Cardiac fibroblast (primary cell): ENCODE measurements at regions not wholly inside any gene's neighbourhood (a gene's known extent, or its start where the extent isn't known, plus 50 kb on each side); places are given as distances from the start of the nearest gene placed in this dataset.

Experiments used
- DNase-seq, 2 donors: peaks; one replicate each; pipeline versions ENCODE4 v3.0.0 to v3.0.0-alpha.2; 2010; ENCODE audit warnings: low read depth in 2 of 2
- H3K4me3 ChIP-seq, 2 donors: replicated peaks in 1 of 2; 1 replicate in 1 of 2; 2 replicates in 1 of 2; pipeline ENCODE4 v1.5.1; 2011; ENCODE audit warnings: low read depth in 2 of 2, low read length in 2 of 2, mild to moderate bottlenecking in 2 of 2, moderate library complexity in 1 of 2
- CTCF ChIP-seq: IDR thresholded peaks from one replicate; pipeline ENCODE4 v1.5.1; 2011; ENCODE audit warnings: low read depth, mild to moderate bottlenecking, low read length, inconsistent platforms

GRCh38 chr5:61737301-61737963 lies 405.4 kb downstream of the ZSWIM6 start:
- no peak for DNase-seq
- no peak overlapping the region for H3K4me3 ChIP-seq
- TF ChIP-seq CTCF = no peak

- no peak for DNase-seq
- no peak overlapping the region for H3K4me3 ChIP-seq
- TF ChIP-seq CTCF = no peak
Measured at GRCh38 chr5:61737964-61738340, 405.9 kb downstream of the ZSWIM6 start.

GRCh38 chr5:61738446-61738845 lies 406.4 kb downstream of the ZSWIM6 start:
- no peak for TF ChIP-seq CTCF
- no peak for DNase-seq
- no peak overlapping the region for H3K4me3 ChIP-seq

GRCh38 chr5:61744690-61745619 lies 412.9 kb downstream of the ZSWIM6 start:
- H3K4me3 ChIP-seq = no peak overlapping the region
- DNase-seq = no peak
- no peak for TF ChIP-seq CTCF

GRCh38 chr5:61746831-61747575 lies 414.9 kb downstream of the ZSWIM6 start:
- no peak for TF ChIP-seq CTCF
- H3K4me3 ChIP-seq = no peak overlapping the region

GRCh38 chr5:61748121-61748520 lies 416.1 kb downstream of the ZSWIM6 start:
- no peak overlapping the region for H3K4me3 ChIP-seq
- TF ChIP-seq CTCF = no peak
- DNase-seq = no peak

More at GRCh38 chr5:61746831-61747575, 414.9 kb downstream of the ZSWIM6 start:
- no peak for DNase-seq
